ENCODE measurements at regions not wholly inside any gene's neighbourhood (a gene's known extent, or its start where the extent isn't known, plus 50 kb on each side); places are given as distances from the start of the nearest gene placed in this dataset.
"Not testable (repeated sequence)": the region's sequence is repeated elsewhere in the genome, so short reads cannot be mapped to it uniquely, and the experiment has no call there.

DNA sequence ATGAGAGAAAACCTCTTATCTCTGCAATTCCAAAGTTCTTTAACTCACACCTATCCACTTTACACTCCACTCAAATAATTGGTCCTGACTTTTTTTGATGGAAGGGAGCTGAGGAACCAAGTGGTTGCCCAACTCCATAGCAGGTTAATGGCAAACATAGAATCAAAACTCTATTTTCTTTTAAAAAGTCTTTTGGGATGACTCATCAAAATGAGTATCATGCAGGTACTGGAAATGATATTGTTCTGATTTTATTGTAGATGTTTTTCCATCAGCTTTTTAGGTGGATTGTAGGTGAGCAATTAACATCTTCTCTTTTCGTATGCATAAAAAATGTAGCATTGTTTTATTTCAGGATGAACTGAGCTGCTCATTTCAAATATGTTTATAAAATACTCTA is 239.5 kb downstream of the SATB1 start:
- Histone ChIP-seq H3K27me3 (ENCODE audit: control insufficient read depth, low read length) (no peaks in the 10 kb centered on the region), H3K79me2 (ENCODE audit: control insufficient read depth, low read length) (no peaks in the 10 kb centered on the region), H3K4me1 (ENCODE audit: control insufficient read depth, low read length) (no peaks in the 10 kb centered on the region), H3K9me3 (ENCODE audit: control insufficient read depth, insufficient read depth, low read length) (no peaks in the 10 kb centered on the region), H3F3A (ENCODE audit: control insufficient read depth, insufficient read depth) (no peaks in the 10 kb centered on the region), H3K9me2 (replicated peaks; ENCODE audit: control insufficient read depth, low read length) (no peaks in the 10 kb centered on the region), H4K20me1 (ENCODE audit: control insufficient read depth, insufficient read depth, low read depth, low read length) (no peaks in the 10 kb centered on the region), H3K4me3 (ENCODE audit: low read length) (no peak overlapping the region), H3K36me3 (ENCODE audit: control insufficient read depth, low read length) (no peaks in the 10 kb centered on the region), H3K4me2 (ENCODE audit: low read length) (no peak overlapping the region), H3K27ac (ENCODE audit: low read depth, low read length) (no peak overlapping the region)
- TF ChIP-seq, protein P1, sequence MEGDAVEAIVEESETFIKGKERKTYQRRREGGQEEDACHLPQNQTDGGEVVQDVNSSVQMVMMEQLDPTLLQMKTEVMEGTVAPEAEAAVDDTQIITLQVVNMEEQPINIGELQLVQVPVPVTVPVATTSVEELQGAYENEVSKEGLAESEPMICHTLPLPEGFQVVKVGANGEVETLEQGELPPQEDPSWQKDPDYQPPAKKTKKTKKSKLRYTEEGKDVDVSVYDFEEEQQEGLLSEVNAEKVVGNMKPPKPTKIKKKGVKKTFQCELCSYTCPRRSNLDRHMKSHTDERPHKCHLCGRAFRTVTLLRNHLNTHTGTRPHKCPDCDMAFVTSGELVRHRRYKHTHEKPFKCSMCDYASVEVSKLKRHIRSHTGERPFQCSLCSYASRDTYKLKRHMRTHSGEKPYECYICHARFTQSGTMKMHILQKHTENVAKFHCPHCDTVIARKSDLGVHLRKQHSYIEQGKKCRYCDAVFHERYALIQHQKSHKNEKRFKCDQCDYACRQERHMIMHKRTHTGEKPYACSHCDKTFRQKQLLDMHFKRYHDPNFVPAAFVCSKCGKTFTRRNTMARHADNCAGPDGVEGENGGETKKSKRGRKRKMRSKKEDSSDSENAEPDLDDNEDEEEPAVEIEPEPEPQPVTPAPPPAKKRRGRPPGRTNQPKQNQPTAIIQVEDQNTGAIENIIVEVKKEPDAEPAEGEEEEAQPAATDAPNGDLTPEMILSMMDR (IDR thresholded peaks at IDR 0.05; ENCODE audit: low read depth, low read length, poor library complexity, severe bottlenecking), result no peak
- TF ChIP-seq EZH2phosphoT487 (IDR thresholded peaks at IDR 0.05; ENCODE audit: borderline replicate concordance, low read length), result no peak

- not testable (repeated sequence) for H3F3A ChIP-seq (ENCODE audit: control insufficient read depth, insufficient read depth); H3K36me3 ChIP-seq (ENCODE audit: control insufficient read depth, low read length); H3K4me1 ChIP-seq (ENCODE audit: control insufficient read depth, low read length); H3K79me2 ChIP-seq (ENCODE audit: control insufficient read depth, low read length); H3K4me2 ChIP-seq (ENCODE audit: low read length); H3K9me3 ChIP-seq (ENCODE audit: control insufficient read depth, insufficient read depth, low read length); H3K27me3 ChIP-seq (ENCODE audit: control insufficient read depth, low read length); H4K20me1 ChIP-seq (ENCODE audit: control insufficient read depth, insufficient read depth, low read depth, low read length); H3K27ac ChIP-seq (ENCODE audit: low read depth, low read length); H3K9me2 ChIP-seq (replicated peaks; ENCODE audit: control insufficient read depth, low read length); H3K4me3 ChIP-seq (ENCODE audit: low read length)
Observed at GRCh38 chr3:18182923-18183322, 242.2 kb downstream of the SATB1 start.

DNA sequence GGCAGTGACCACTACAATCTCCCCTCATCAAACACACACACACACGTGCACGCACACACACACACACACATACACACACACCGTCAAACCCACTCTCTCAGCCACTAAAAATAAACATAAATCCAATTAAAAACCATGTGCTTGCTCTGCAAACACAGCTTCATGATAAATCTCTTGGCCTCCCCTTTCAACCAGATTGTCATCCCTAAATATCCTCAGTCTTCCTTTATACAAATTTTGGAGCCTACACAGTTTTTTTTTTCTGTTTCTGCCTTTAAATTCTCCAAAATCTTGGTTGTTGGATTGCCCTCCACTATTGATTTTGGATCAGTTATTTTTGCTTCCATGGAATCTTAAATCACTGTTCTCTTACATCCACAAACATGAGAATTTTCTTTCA is 245.6 kb downstream of the SATB1 start:
- Histone ChIP-seq H3K27ac (ENCODE audit: low read depth, low read length) (no peak overlapping the region), H3K4me3 (ENCODE audit: low read length) (no peak overlapping the region), H3K4me2 (ENCODE audit: low read length) (no peak overlapping the region), H3K27me3 (ENCODE audit: control insufficient read depth, low read length) (no peaks in the 10 kb centered on the region), H3K9me2 (replicated peaks; ENCODE audit: control insufficient read depth, low read length) (no peaks in the 10 kb centered on the region), H3K36me3 (ENCODE audit: control insufficient read depth, low read length) (no peaks in the 10 kb centered on the region), H3K79me2 (ENCODE audit: control insufficient read depth, low read length) (no peaks in the 10 kb centered on the region), H3F3A (ENCODE audit: control insufficient read depth, insufficient read depth) (no peaks in the 10 kb centered on the region), H4K20me1 (ENCODE audit: control insufficient read depth, insufficient read depth, low read depth, low read length) (no peaks in the 10 kb centered on the region), H3K4me1 (ENCODE audit: control insufficient read depth, low read length) (no peaks in the 10 kb centered on the region), H3K9me3 (ENCODE audit: control insufficient read depth, insufficient read depth, low read length) (no peaks in the 10 kb centered on the region)
- TF ChIP-seq EZH2phosphoT487 (IDR thresholded peaks at IDR 0.05; ENCODE audit: borderline replicate concordance, low read length), result no peak
- TF ChIP-seq, protein P1 (IDR thresholded peaks at IDR 0.05; ENCODE audit: low read depth, low read length, poor library complexity, severe bottlenecking), result no peak

DNA sequence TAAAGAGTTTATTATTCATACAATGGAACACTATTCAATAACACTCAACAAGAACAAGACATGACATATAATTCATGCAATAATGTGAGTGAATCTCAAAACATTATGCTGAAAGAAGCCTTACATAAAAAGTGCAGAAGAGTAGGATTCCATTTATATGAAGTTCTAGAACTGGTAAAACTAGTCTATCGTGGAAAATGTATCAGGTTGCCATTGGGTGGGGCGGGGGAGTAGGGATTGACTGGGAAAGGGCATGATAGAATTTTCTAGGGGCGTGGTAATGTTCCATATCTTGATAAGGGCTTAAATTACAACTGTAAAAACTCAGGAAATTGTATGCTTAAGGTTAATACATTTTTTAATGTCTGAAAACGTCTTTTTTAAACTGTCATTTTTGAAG is 247.9 kb downstream of the SATB1 start:
- TF ChIP-seq, protein P1 (IDR thresholded peaks at IDR 0.05; ENCODE audit: low read depth, low read length, poor library complexity, severe bottlenecking), result no peak
- H3K27me3 ChIP-seq (ENCODE audit: control insufficient read depth, low read length), result no peaks in the 10 kb centered on the region
- no peaks in the 10 kb centered on the region for H3K9me3 ChIP-seq (ENCODE audit: control insufficient read depth, insufficient read depth, low read length)
- H3F3A ChIP-seq (ENCODE audit: control insufficient read depth, insufficient read depth), result no peaks in the 10 kb centered on the region
- H3K36me3 ChIP-seq (ENCODE audit: control insufficient read depth, low read length), result no peaks in the 10 kb centered on the region
- H3K79me2 ChIP-seq (ENCODE audit: control insufficient read depth, low read length), result no peaks in the 10 kb centered on the region
- no peaks in the 10 kb centered on the region for H3K4me1 ChIP-seq (ENCODE audit: control insufficient read depth, low read length)
- no peaks in the 10 kb centered on the region for H3K9me2 ChIP-seq (replicated peaks; ENCODE audit: control insufficient read depth, low read length)
- no peak overlapping the region for H3K4me3 ChIP-seq (ENCODE audit: low read length)
- H3K4me2 ChIP-seq (ENCODE audit: low read length), result no peak overlapping the region
- H3K27ac ChIP-seq (ENCODE audit: low read depth, low read length), result no peak overlapping the region
- no peaks in the 10 kb centered on the region for H4K20me1 ChIP-seq (ENCODE audit: control insufficient read depth, insufficient read depth, low read depth, low read length)

DNA sequence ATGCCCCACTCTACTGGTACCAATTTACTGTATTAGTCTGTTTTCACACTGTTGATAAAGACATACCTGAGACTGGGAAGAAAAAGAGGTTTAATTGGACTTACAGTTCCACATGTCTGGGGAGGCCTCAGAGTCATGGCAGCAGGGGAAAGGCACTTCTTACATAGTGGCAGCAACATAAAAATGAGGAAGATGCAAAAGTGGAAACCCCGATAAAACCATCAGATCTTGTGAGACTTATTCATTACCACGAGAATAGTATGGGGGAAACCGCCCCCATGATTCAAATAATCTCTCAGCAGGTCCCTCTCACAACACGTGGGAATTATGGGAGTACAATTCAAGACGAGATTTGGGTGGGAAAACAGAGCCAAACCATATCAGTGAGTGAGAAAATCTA is 251.2 kb downstream of the SATB1 start:
- not testable (repeated sequence) for H3K4me2 ChIP-seq (ENCODE audit: low read length); H3K27ac ChIP-seq (ENCODE audit: low read depth, low read length); H3K4me1 ChIP-seq (ENCODE audit: control insufficient read depth, low read length); H3K27me3 ChIP-seq (ENCODE audit: control insufficient read depth, low read length); H3K36me3 ChIP-seq (ENCODE audit: control insufficient read depth, low read length); H4K20me1 ChIP-seq (ENCODE audit: control insufficient read depth, insufficient read depth, low read depth, low read length); H3K4me3 ChIP-seq (ENCODE audit: low read length); H3K9me3 ChIP-seq (ENCODE audit: control insufficient read depth, insufficient read depth, low read length); H3K9me2 ChIP-seq (replicated peaks; ENCODE audit: control insufficient read depth, low read length); H3K79me2 ChIP-seq (ENCODE audit: control insufficient read depth, low read length); H3F3A ChIP-seq (ENCODE audit: control insufficient read depth, insufficient read depth)
